ENCODE measurements at regions not wholly inside any gene's neighbourhood (a gene's known extent, or its start where the extent isn't known, plus 50 kb on each side); places are given as distances from the start of the nearest gene placed in this dataset.

GRCh38 chr1:110736900-110737605 is 62.3 kb upstream of the KCNA3 start:
- Histone ChIP-seq H3K9ac (ENCODE audit: low read depth in 2 of 2, low read length in 2 of 2) (no peak overlapping the region), H3K27me3 (no peaks in the 10 kb centered on the region), H3K4me3 (no peak overlapping the region), H3K27ac (no peak overlapping the region), H3K36me3 (no peaks in the 10 kb centered on the region), H3K4me1 (no peaks in the 10 kb centered on the region), H3K9me3 (no peaks in the 10 kb centered on the region)
- TF ChIP-seq, protein P1, sequence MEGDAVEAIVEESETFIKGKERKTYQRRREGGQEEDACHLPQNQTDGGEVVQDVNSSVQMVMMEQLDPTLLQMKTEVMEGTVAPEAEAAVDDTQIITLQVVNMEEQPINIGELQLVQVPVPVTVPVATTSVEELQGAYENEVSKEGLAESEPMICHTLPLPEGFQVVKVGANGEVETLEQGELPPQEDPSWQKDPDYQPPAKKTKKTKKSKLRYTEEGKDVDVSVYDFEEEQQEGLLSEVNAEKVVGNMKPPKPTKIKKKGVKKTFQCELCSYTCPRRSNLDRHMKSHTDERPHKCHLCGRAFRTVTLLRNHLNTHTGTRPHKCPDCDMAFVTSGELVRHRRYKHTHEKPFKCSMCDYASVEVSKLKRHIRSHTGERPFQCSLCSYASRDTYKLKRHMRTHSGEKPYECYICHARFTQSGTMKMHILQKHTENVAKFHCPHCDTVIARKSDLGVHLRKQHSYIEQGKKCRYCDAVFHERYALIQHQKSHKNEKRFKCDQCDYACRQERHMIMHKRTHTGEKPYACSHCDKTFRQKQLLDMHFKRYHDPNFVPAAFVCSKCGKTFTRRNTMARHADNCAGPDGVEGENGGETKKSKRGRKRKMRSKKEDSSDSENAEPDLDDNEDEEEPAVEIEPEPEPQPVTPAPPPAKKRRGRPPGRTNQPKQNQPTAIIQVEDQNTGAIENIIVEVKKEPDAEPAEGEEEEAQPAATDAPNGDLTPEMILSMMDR (IDR thresholded peaks at IDR 0.05): no peak
- no peak for DNase-seq
- intact Hi-C loops (cut with DNase I): no loop called here

GRCh38 chr1:110734133-110734680 is 59.5 kb upstream of the KCNA3 start:
- H3K4me3 ChIP-seq: no peak overlapping the region
- DNase-seq: no peak

DNA sequence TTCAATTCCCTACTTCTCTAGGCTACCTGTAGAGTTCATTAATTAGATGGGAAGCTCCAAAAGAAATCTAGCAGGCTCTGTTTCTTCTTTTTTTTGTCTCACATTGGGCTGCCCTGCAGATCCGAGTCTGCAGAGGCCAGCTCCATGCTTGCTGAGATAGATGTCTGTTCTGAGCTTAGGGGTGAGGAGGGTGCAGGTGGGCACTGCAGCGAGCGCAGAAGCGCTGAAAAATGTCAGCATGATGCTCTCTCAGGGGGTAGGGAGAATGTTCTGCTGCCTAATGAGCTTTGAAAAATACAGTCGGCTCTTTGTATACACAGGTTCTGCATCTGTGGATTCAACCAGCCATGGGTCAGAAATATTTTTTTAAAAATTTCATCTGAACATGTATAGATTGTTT is 56.8 kb upstream of the KCNA3 start:
- TF ChIP-seq, protein P1 (IDR thresholded peaks at IDR 0.05): no peak
- H3K9me3 ChIP-seq: no peaks in the 10 kb centered on the region
- intact Hi-C loops (cut with DNase I): no loop called here
- no peak overlapping the region for H3K4me3 ChIP-seq
- DNase-seq: no peak
- no peaks in the 10 kb centered on the region for H3K27me3 ChIP-seq
- no peaks in the 10 kb centered on the region for H3K4me1 ChIP-seq
- no peak overlapping the region for H3K9ac ChIP-seq (ENCODE audit: low read depth in 2 of 2, low read length in 2 of 2)
- no peak overlapping the region for H3K27ac ChIP-seq
- no peaks in the 10 kb centered on the region for H3K36me3 ChIP-seq

More at GRCh38 chr1:110734133-110734680, 59.5 kb upstream of the KCNA3 start:
- Histone ChIP-seq H3K36me3 (no peaks in the 10 kb centered on the region), H3K27me3 (no peaks in the 10 kb centered on the region), H3K27ac (no peak overlapping the region), H3K9me3 (no peaks in the 10 kb centered on the region), H3K9ac (ENCODE audit: low read depth in 2 of 2, low read length in 2 of 2) (no peak overlapping the region), H3K4me1 (no peaks in the 10 kb centered on the region)
- TF ChIP-seq, protein P1 (IDR thresholded peaks at IDR 0.05): no peak
- intact Hi-C loops (cut with DNase I): no loop called here

DNA sequence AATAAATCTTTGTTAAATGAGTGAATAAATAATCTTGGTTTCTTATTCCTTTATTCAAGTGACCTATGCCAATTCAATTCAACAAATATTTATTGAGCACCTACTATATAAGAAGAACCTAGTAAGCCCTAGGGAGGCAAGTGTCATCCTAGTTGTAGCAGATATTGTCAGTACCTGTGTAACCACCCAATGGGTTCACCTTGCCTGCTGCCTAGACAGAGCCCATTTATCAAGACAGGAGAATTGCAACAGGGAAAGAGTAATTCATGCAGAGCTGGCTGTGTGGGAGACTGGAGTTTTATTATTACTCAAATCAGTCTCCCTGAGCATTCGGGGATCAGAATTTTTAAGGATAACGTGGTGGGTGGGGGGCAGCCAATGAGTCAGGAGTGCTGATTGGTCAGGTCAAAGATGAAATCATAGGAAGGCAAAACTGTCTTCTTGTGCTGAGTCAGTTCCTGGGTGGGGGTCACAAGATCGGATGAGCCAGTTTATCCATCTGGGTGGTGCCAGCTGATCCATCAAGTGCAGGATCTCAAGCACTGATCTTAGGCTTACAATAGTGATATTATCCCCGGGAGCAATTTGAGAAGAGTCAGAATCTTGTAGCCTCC is 53.8 kb upstream of the KCNA3 start:
- H3K27ac ChIP-seq: no peak overlapping the region
- DNase-seq: no peak
- no peaks in the 10 kb centered on the region for H3K4me1 ChIP-seq
- intact Hi-C loops (cut with DNase I): no loop called here
- TF ChIP-seq, protein P1 (IDR thresholded peaks at IDR 0.05): no peak
- H3K36me3 ChIP-seq: no peaks in the 10 kb centered on the region
- H3K9ac ChIP-seq (ENCODE audit: low read depth in 2 of 2, low read length in 2 of 2): no peak overlapping the region
- H3K4me3 ChIP-seq: no peak overlapping the region
- no peaks in the 10 kb centered on the region for H3K27me3 ChIP-seq
- no peaks in the 10 kb centered on the region for H3K9me3 ChIP-seq

DNA sequence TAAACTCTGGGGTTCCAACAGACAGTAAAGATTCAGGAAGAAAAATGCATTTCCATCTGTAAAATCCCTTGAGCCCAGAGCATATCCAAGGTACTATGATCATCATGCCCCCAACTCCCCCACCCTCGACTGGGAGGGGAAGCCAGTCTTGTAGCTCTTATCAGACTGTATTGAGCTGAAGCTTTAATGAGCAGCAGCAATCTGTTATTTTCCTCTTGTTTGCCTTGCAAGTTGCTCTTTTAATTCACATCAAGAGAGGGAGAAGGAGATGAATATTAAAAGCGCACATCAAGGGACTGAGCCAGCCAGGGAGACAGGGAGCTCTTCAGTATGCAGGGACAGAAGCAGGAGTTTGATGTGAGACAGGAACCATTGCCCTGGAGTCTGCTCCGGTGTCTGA is 52.5 kb upstream of the KCNA3 start:
- no peak for DNase-seq
- Histone ChIP-seq H3K27ac (no peak overlapping the region), H3K9me3 (no peaks in the 10 kb centered on the region), H3K27me3 (no peaks in the 10 kb centered on the region), H3K4me1 (no peaks in the 10 kb centered on the region), H3K36me3 (no peaks in the 10 kb centered on the region), H3K4me3 (no peak overlapping the region), H3K9ac (ENCODE audit: low read depth in 2 of 2, low read length in 2 of 2) (no peak overlapping the region)
- intact Hi-C loops (cut with DNase I): no loop called here
- TF ChIP-seq, protein P1 (IDR thresholded peaks at IDR 0.05): no peak

Data from colonic mucosa (tissue), 4 donors.